DND-41 (cell line): ENCODE measurements at regions not wholly inside any gene's neighbourhood (a gene's known extent, or its start where the extent isn't known, plus 50 kb on each side); places are given as distances from the start of the nearest gene placed in this dataset.

Source experiments
- ATAC-seq: fragments of 200-7000 bp; cut with Tn5 transposase; 3 replicates; pipeline ENCODE4 v1.9.1; 2021; ENCODE audit warnings: low read depth; ENCODE audit not compliant: insufficient read depth
- DNase-seq: peaks from one replicate; pipeline ENCODE4 v3.0.0-alpha.2; 2020
- H2AFZ ChIP-seq: 2 replicates; pipeline ENCODE4 v1.6.0; 2012; ENCODE audit warnings: low read depth, low read length
- H3K27ac ChIP-seq: 2 replicates; pipeline ENCODE4 v1.5.1; 2012; ENCODE audit warnings: low read length, inconsistent platforms
- H3K27me3 ChIP-seq: fragments of 200-600 bp; sonication (generic); 2 replicates; pipeline ENCODE4 v1.6.0; 2012; ENCODE audit warnings: low read length, mild to moderate bottlenecking, inconsistent platforms; ENCODE audit not compliant: insufficient read depth, poor library complexity
- H3K36me3 ChIP-seq: 2 replicates; pipeline ENCODE4 v1.5.1; 2012; ENCODE audit warnings: low read length, inconsistent platforms; ENCODE audit not compliant: insufficient read depth
- H3K4me1 ChIP-seq: 2 replicates; pipeline ENCODE4 v1.5.1; 2012; ENCODE audit warnings: mild to moderate bottlenecking, low read length; ENCODE audit not compliant: insufficient read depth
- H3K4me2 ChIP-seq: 2 replicates; pipeline ENCODE4 v1.6.0; 2012; ENCODE audit warnings: mild to moderate bottlenecking, moderate library complexity, low read length, inconsistent platforms; ENCODE audit not compliant: insufficient read depth
- H3K4me3 ChIP-seq, 2 experiments: fragments of 200-600 bp in 1 of 2; shearing (Covaris generic) in 1 of 2; 2 replicates each; pipeline ENCODE4 v1.5.1; 2012 to 2016; ENCODE audit warnings: inconsistent platforms in 2 of 2, low read length in 2 of 2, mild to moderate bottlenecking in 2 of 2, low read depth in 1 of 2, moderate library complexity in 1 of 2
- H3K79me2 ChIP-seq: 2 replicates; pipeline ENCODE4 v1.6.0; 2012; ENCODE audit warnings: low read length, inconsistent platforms; ENCODE audit not compliant: insufficient read depth
- H3K9ac ChIP-seq: 2 replicates; pipeline ENCODE4 v1.6.0; 2012; ENCODE audit warnings: low read depth, mild to moderate bottlenecking, inconsistent platforms, low read length, moderate library complexity
- H3K9me3 ChIP-seq: 2 replicates; pipeline ENCODE4 v1.5.1; 2012; ENCODE audit warnings: low read length, moderate library complexity, mild to moderate bottlenecking, inconsistent platforms; ENCODE audit not compliant: insufficient read depth, severe bottlenecking
- H4K20me1 ChIP-seq: 2 replicates; pipeline ENCODE4 v1.6.0; 2012; ENCODE audit warnings: low read length; ENCODE audit not compliant: insufficient read depth
- CTCF ChIP-seq: IDR thresholded peaks from 2 replicates; pipeline ENCODE4 v1.5.1; 2012; ENCODE audit warnings: borderline replicate concordance, low read length, moderate library complexity, mild to moderate bottlenecking; ENCODE audit not compliant: poor library complexity, severe bottlenecking; ENCODE audit errors: extremely low read depth
- EZH2 ChIP-seq: IDR thresholded peaks from 3 replicates; pipeline ENCODE4 v1.6.1; 2012; ENCODE audit warnings: borderline replicate concordance, low read depth, mild to moderate bottlenecking, moderate library complexity, low read length, inconsistent platforms; ENCODE audit not compliant: severe bottlenecking

GRCh38 chr5:105030153-105030552 lies 1467.6 kb upstream of the NUDT12 start:
- no peak for TF ChIP-seq EZH2
- TF ChIP-seq CTCF = no peak
- no peak overlapping the region for H3K27ac ChIP-seq

GRCh38 chr5:105015098-105015497 lies 1452.5 kb upstream of the NUDT12 start:
- Histone ChIP-seq H3K4me1 (no peaks in the 10 kb centered on the region), H3K9ac (no peak overlapping the region), H4K20me1 (no peaks in the 10 kb centered on the region), H3K27ac (no peak overlapping the region), H2AFZ (no peak overlapping the region), H3K79me2 (no peaks in the 10 kb centered on the region), H3K27me3 (no peaks in the 10 kb centered on the region), H3K36me3 (no peaks in the 10 kb centered on the region), H3K4me2 (no peak overlapping the region), H3K9me3 (no peaks in the 10 kb centered on the region), H3K4me3 (no peak overlapping the region)
- TF ChIP-seq EZH2 = no peak
- no peak for TF ChIP-seq CTCF
- ATAC-seq = no peak
- no peak for DNase-seq

More at GRCh38 chr5:105030153-105030552, 1467.6 kb upstream of the NUDT12 start:
- Histone ChIP-seq H3K79me2 (no peaks in the 10 kb centered on the region), H3K4me3 (no peak overlapping the region), H4K20me1 (no peaks in the 10 kb centered on the region), H3K4me1 (no peaks in the 10 kb centered on the region), H3K27me3 (no peaks in the 10 kb centered on the region), H3K36me3 (no peaks in the 10 kb centered on the region), H3K9me3 (no peaks in the 10 kb centered on the region), H3K4me2 (no peak overlapping the region), H3K9ac (no peak overlapping the region), H2AFZ (no peak overlapping the region)
- ATAC-seq = no peak
- DNase-seq = no peak

GRCh38 chr5:104998572-104998971 lies 1436.0 kb upstream of the NUDT12 start:
- Histone ChIP-seq H3K36me3 (no peaks in the 10 kb centered on the region), H2AFZ (no peak overlapping the region), H4K20me1 (no peaks in the 10 kb centered on the region), H3K27me3 (no peaks in the 10 kb centered on the region), H3K4me1 (no peaks in the 10 kb centered on the region), H3K79me2 (no peaks in the 10 kb centered on the region), H3K9ac (no peak overlapping the region), H3K9me3 (no peaks in the 10 kb centered on the region), H3K4me3 (no peak overlapping the region), H3K4me2 (no peak overlapping the region), H3K27ac (no peak overlapping the region)
- ATAC-seq (no peak), DNase-seq (no peak)
- no peak for TF ChIP-seq EZH2
- TF ChIP-seq CTCF = no peak

- Histone ChIP-seq H3K27me3 (no peaks in the 10 kb centered on the region), H3K4me3 (no peak overlapping the region), H3K4me1 (no peaks in the 10 kb centered on the region), H3K9me3 (no peaks in the 10 kb centered on the region), H2AFZ (no peak overlapping the region), H3K36me3 (no peaks in the 10 kb centered on the region), H3K9ac (no peak overlapping the region), H4K20me1 (no peaks in the 10 kb centered on the region), H3K27ac (no peak overlapping the region), H3K79me2 (no peaks in the 10 kb centered on the region), H3K4me2 (no peak overlapping the region)
- no peak for ATAC-seq
- no peak for DNase-seq
- TF ChIP-seq EZH2 = no peak
- TF ChIP-seq CTCF = no peak
These were observed 1435.6 kb upstream of the NUDT12 start for GRCh38 chr5:104998169-104998568.
